BE2C (cell line): ENCODE measurements at regions not wholly inside any gene's neighbourhood (a gene's known extent, or its start where the extent isn't known, plus 50 kb on each side); places are given as distances from the start of the nearest gene placed in this dataset.

Experiments
- DNase-seq: peaks from one replicate; pipeline ENCODE4 v3.0.0-alpha.2; 2020
- H3K27me3 ChIP-seq: fragments of 250-450 bp; sonication (Bioruptor Pico); 2 replicates; pipeline ENCODE4 v1.5.1; 2020; ENCODE audit warnings: mild to moderate bottlenecking
- H3K36me3 ChIP-seq: fragments of 250-450 bp; sonication (Bioruptor Pico); 2 replicates; pipeline ENCODE4 v1.5.1; 2020; ENCODE audit warnings: mild to moderate bottlenecking
- H3K4me1 ChIP-seq: fragments of 250-450 bp; sonication (Bioruptor Pico); 2 replicates; pipeline ENCODE4 v1.5.1; 2020
- H3K4me3 ChIP-seq: 2 replicates; pipeline ENCODE4 v1.5.1; 2011; ENCODE audit warnings: low read depth, low read length
- H3K9me3 ChIP-seq: fragments of 250-450 bp; sonication (Bioruptor Pico); 2 replicates; pipeline ENCODE4 v1.5.1; 2020
- CTCF ChIP-seq: IDR thresholded peaks from 2 replicates; pipeline ENCODE4 v1.5.1; 2012; ENCODE audit warnings: mild to moderate bottlenecking, low read depth, low read length

- Histone ChIP-seq H3K9me3 (peaks cover 3% of the 10 kb centered on the region; the same call in 1 of the 2 replicates), H3K36me3 (no peaks in the 10 kb centered on the region), H3K4me3 (no peak overlapping the region), H3K27me3 (no peaks in the 10 kb centered on the region), H3K4me1 (no peaks in the 10 kb centered on the region)
- no peak for DNase-seq
- no peak for TF ChIP-seq CTCF
Observed at GRCh38 chr15:45855210-45855906, 220.5 kb downstream of the SQOR start.

GRCh38 chr15:45855907-45856579, 221.2 kb downstream of the SQOR start:
- H3K9me3 ChIP-seq = no peaks in the 10 kb centered on the region; the same call in 1 of the 2 replicates
- DNase-seq = no peak
- H3K4me1 ChIP-seq = no peaks in the 10 kb centered on the region
- H3K27me3 ChIP-seq = no peaks in the 10 kb centered on the region
- no peak for TF ChIP-seq CTCF
- H3K36me3 ChIP-seq = no peaks in the 10 kb centered on the region
- no peak overlapping the region for H3K4me3 ChIP-seq

GRCh38 chr15:45857291-45857690, 222.5 kb downstream of the SQOR start:
- no peak for DNase-seq
- Histone ChIP-seq H3K27me3 (no peaks in the 10 kb centered on the region), H3K4me3 (no peak overlapping the region), H3K9me3 (no peaks in the 10 kb centered on the region; the same call in 1 of the 2 replicates), H3K36me3 (no peaks in the 10 kb centered on the region), H3K4me1 (no peaks in the 10 kb centered on the region)
- no peak for TF ChIP-seq CTCF

GRCh38 chr15:45858491-45858890, 223.7 kb downstream of the SQOR start:
- no peaks in the 10 kb centered on the region for H3K27me3 ChIP-seq
- H3K4me1 ChIP-seq = no peaks in the 10 kb centered on the region
- no peaks in the 10 kb centered on the region for H3K36me3 ChIP-seq
- no peak for DNase-seq
- H3K4me3 ChIP-seq = no peak overlapping the region
- no peak for TF ChIP-seq CTCF
- H3K9me3 ChIP-seq = no peaks in the 10 kb centered on the region; the same call in none of the 2 replicates

GRCh38 chr15:45862034-45862433, 227.2 kb downstream of the SQOR start:
- no peaks in the 10 kb centered on the region for H3K27me3 ChIP-seq
- H3K36me3 ChIP-seq = no peaks in the 10 kb centered on the region
- no peak for TF ChIP-seq CTCF
- no peaks in the 10 kb centered on the region for H3K4me1 ChIP-seq
- DNase-seq = no peak
- H3K9me3 ChIP-seq = no peaks in the 10 kb centered on the region; the same call in 1 of the 2 replicates
- no peak overlapping the region for H3K4me3 ChIP-seq
